ENCODE measurements at regions not wholly inside any gene's neighbourhood (a gene's known extent, or its start where the extent isn't known, plus 50 kb on each side); places are given as distances from the start of the nearest gene placed in this dataset.
"Not testable (repeated sequence)": the region's sequence is repeated elsewhere in the genome, so short reads cannot be mapped to it uniquely, and the experiment has no call there.

- not testable (repeated sequence) for TF ChIP-seq TAF1, POLR2A, SPI1, POLR2AphosphoS5, POU2F2 (IDR thresholded peaks at IDR 0.05; ENCODE audit: low read depth, low read length)
Measured at GRCh38 chr1:206379245-206379644, 91.0 kb upstream of the IKBKE start.
